ENCODE measurements at regions not wholly inside any gene's neighbourhood (a gene's known extent, or its start where the extent isn't known, plus 50 kb on each side); places are given as distances from the start of the nearest gene placed in this dataset.

- intact Hi-C loops (cut with micrococcal nuclease) = no loop called here
These were observed 206.1 kb downstream of the HAPSTR1 start for GRCh38 chr16:9297437-9298113.

DNA sequence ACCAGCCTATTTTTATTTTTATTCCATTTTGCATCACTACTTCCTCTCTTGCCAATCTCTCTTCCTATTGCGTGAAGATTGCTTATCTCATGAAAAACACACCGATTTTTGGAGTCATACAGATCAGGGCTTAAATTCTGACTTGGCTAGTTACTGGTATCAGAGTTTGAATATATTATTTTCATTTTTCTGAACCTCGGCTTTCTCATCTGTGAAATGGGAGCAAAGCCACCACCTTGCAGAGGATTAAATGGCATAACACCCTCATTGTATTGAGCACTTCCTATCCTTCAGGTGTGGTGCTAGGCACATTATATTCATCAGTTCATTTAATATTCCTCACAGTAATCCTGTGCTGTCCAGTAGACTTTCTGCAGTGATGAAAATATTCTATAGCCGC lies 208.8 kb downstream of the HAPSTR1 start:
- intact Hi-C loops (cut with micrococcal nuclease) = no loop called here

- intact Hi-C loops (cut with micrococcal nuclease) = no loop called here
These were observed 210.6 kb downstream of the HAPSTR1 start for GRCh38 chr16:9302072-9302471.

DNA sequence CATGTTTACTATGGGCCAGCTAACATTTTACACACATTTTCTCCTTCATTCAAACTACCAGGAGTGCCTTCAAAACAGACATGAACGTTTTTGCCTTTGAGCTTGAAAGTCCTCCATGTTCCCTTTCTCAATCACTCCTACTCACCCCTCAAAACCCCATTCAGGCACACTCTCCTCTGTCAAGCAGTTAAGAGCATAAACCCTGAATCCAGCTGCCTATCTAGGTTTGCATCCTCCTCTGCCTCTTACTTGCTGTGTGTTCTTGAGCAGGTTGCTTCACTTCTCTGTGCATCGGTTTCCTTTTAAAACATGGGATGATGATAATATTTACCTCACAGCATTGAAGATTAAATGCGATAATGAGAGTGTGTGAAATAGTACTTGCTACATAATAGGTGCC lies 215.3 kb downstream of the HAPSTR1 start:
- intact Hi-C loops (cut with micrococcal nuclease) = no loop called here

- intact Hi-C loops (cut with micrococcal nuclease) = no loop called here
These were observed 216.0 kb downstream of the HAPSTR1 start for GRCh38 chr16:9307446-9307845.

DNA sequence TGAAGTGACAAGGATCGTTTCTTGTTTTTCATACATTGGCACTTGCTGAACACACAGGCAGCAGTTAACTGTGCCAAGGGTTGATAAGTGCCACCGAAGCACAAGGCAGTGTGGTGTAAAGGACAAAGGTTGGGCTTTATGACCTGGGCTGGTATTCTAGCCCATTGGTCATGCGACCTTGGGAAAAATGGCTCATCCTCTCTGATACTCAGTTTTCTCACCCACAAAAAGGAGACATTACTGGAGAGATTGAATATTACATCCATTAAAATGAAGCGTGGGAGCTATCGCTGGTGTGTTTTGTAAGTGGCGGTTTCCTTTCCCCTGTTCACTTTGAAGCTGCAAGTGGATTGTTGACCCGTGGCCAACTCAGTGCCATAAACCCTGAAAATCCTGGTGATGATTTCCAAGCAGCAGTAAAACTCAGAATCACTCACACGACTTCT lies 216.9 kb downstream of the HAPSTR1 start:
- intact Hi-C loops (cut with micrococcal nuclease) = no loop called here

DNA sequence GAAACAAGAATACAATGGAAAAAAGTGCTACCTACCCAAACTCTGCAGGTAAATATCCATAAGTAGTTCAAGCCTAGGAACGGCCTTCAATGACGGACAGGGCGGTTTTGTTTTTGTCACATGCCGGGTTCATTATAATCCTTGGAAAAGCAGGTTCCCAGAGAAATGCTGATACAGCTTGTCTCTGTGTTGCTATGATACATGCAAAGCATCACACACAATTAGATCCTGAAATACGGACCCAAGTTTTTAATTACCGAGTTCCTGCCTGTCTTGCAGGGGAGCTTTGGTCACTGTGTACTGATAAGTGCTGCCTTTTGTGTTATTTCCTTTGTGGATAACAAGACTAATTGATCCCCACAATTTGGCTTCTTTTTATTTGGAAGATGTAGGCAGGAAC lies 217.4 kb downstream of the HAPSTR1 start:
- intact Hi-C loops (cut with micrococcal nuclease) = no loop called here

GRCh38 chr16:9309844-9310243 lies 218.4 kb downstream of the HAPSTR1 start:
- intact Hi-C loops (cut with micrococcal nuclease) = no loop called here

DNA sequence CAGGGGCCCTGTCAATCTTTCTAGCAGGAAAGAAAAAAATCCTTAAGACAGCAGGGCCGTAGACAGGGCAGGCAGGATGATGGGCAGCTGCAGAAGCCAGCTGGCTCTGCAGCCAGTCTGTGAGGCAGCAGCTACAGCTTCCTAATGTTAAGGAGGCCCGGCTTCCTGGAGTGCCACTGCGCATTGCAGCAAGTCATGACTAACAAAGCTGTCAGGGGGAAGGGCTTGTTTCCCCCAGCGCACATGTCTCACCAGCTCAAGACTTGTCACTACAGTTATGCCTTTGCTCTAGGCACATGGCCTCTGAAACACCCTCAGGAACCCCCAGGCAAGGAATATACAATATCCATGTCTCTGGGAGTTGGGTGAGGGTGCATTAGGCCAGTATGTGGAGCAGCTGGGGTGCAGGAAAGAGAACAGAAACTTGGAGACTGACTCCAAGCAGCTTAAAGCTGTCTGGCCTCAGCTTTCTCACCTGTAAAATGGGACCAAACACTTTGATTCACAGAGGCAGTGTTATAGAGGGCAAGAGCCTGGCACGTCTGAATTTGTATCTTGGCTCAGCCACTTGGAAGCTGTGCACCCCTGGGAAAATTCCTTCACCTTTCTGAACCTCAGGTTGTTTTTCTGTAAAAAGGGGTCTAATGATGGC lies 220.0 kb downstream of the HAPSTR1 start:
- intact Hi-C loops (cut with micrococcal nuclease) = no loop called here

- intact Hi-C loops (cut with micrococcal nuclease) = no loop called here
These were observed 224.6 kb downstream of the HAPSTR1 start for GRCh38 chr16:9316008-9316407.

DNA sequence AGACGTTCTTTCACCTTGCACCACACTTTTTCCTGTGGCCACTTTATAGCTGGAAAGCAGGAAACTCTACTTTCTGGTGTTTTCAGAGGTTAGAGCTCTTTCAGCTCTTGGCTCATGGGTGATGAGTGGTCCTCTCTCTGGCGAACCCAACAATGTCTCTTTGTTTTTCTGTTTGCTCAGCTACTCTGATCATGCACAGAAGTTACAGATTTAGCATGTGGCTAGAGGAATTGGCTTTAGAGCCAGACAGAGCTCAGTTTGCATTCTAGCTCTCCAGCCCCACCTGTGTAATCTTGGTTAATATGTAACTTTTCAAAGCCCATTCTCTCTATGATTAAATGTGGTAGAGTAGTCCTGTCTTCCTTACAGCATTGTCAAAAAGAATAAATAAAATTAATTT lies 225.2 kb downstream of the HAPSTR1 start:
- intact Hi-C loops (cut with micrococcal nuclease) = no loop called here

- intact Hi-C loops (cut with micrococcal nuclease) = no loop called here
These were observed 227.3 kb downstream of the HAPSTR1 start for GRCh38 chr16:9318764-9319163.

DNA sequence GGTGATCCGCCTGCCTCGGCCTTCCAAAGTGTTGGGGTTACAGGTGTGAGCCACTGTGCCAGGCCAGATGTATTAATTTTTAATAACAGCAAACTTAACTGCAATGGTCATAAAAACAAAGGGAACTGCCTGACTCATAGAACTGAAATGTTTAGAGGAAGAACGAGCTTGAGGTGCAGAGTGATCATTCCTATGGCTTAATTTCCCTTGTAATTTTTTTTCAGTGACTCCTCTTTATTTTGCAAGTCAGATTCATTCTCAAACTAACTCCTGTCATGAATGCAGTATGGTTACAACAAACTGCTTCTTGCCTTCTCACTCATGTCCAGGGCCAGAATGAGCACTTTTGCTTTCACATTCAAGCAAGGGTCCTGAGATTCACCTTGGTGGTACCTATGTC lies 231.3 kb downstream of the HAPSTR1 start:
- intact Hi-C loops (cut with micrococcal nuclease) = no loop called here

GRCh38 chr16:9323170-9323569 lies 231.7 kb downstream of the HAPSTR1 start:
- intact Hi-C loops (cut with micrococcal nuclease) = no loop called here

GRCh38 chr16:9327253-9327652 lies 235.8 kb downstream of the HAPSTR1 start:
- intact Hi-C loops (cut with micrococcal nuclease) = no loop called here

DNA sequence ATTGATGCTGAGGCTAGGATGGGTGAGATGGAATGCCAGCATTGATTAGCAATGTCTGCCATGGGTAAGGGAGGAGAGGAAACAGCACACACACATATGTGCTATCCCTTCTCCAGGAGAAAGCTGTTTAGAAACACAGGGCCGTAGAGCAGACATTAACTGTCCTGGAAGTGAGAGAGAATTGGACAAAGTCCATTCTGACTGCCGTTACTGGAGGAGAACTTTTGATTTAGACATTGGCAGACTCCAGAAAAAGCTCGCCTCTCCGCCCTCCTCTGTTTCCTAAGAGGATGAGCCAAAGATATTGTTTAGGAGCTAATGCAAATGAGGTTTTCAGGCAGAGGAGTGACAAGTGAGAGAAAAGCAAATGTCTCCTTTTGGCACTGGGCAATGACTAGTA lies 237.0 kb downstream of the HAPSTR1 start:
- intact Hi-C loops (cut with micrococcal nuclease) = no loop called here

DNA sequence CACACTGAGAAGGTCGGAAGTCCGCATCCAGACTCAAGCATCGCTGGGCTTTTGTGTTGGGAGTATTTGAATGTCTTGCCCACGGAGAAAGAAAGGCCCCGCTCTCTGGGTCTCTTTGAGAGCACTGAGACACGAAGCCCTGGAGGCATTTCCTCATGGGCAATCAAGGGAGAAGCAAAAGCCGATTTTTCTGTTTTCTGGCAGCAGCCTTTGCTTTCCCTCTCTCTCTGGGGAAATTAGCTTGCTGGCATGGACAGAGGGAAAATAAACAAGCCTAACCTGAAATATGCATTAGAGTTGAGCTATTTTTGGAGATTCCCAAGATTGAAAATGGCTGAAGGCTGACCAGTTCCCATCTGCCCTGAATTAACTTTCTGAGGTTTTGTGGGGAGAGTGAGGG lies 238.7 kb downstream of the HAPSTR1 start:
- intact Hi-C loops (cut with micrococcal nuclease) = no loop called here

DNA sequence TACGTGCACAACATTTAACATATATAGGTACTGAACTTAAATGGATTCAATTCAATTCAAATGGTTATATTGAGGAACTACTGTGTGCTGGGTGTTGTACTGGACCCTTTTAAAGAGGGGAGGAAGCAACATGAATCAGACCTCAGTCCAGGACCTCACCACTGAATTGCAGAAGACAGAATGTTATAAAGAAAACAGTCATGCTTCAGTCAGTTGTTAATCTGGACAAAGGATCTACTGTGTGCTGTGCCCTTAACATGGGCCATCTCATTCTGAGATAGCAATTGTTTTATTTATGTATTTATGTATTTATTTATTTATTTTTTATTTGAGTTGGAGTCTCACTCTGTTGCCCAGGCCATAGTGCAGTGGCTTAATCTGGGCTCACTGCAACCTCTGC lies 240.1 kb downstream of the HAPSTR1 start:
- intact Hi-C loops (cut with micrococcal nuclease) = no loop called here

DNA sequence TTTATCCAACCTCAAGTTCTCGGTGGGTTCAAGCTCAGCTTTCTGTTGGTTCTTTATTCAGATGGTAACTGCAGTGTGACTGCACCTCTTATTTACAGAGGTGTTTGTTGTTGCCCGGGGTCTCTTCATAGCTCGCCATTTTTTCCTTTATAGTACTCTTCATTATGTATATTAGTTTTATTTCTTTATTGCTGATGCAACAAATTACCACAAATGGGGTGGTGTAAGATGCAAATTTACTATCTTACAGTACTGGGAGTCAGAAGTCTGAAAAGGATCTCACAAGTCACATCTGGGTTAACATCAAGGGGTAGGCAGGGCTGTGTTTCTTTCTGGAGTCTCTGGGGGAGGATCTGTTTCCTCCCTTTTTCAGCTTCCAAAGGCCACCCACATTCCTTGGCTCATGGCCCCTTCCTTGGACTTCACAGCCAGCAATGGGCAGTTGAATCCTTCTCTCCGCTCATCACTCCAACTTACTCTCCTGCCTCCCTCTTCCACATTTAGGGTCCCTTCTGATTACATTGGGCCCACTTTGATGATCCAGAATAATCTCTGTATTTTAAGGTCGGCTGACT lies 241.2 kb downstream of the HAPSTR1 start:
- intact Hi-C loops (cut with micrococcal nuclease) = no loop called here

DNA sequence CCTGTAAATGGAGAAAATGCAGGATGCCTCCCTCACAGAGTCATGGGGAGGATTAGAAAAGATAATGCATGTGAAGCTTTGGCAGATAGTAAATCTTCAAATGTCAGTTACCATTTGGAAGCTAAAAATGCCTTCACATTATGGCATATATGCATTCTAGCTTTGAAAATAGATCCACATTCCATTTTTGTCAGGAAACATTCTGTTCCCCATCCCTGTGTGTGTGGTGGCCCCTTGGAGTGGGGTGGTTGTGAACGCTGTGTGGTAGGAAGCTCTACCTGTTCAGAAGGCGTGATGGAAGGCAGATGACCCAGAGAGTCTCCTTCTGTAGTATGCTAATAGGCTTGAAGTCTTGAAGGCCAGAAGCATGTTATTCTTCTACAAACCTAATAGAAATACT lies 242.0 kb downstream of the HAPSTR1 start:
- intact Hi-C loops (cut with micrococcal nuclease) = no loop called here

GRCh38 chr16:9334103-9334502 lies 242.7 kb downstream of the HAPSTR1 start:
- intact Hi-C loops (cut with micrococcal nuclease) = no loop called here

DNA sequence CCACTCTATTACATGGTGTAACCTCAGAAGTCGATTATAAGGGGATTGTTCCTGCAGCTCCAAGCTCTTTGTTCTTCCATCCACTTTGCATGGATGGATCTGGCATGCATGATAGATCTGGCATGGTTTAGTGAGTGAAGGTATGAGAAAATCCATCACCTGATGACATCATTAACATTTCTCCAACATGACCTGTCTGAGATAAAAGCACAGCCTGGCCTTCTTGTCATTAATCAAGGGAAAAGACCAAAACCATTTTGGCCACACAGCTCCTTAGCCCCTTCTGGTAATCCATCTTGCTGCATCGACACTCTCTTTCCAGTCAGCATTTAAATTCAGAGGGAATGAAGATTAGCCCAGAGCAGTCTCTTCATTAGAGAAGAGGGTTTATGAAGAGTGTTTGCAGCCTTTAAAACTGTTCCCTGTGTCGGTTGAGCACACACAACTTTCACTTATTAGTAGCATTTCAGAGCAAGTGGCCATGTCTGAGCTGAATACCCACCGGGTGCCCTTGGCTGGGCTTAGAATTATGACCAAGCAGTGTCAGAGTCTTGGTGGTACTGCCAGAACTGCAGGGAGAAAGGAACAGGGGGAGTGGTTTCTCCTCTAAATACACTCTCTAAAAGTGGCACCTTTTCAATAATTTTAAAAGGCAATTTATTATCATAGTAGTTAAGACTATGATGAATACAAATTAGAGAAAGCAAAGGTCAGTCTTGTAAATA lies 246.0 kb downstream of the HAPSTR1 start:
- intact Hi-C loops (cut with micrococcal nuclease) = no loop called here
